GM10266 (cell line): ENCODE measurements at regions not wholly inside any gene's neighbourhood (a gene's known extent, or its start where the extent isn't known, plus 50 kb on each side); places are given as distances from the start of the nearest gene placed in this dataset.

Experiments used
- DNase-seq: peaks from one replicate; pipeline ENCODE4 v3.0.0; 2012; ENCODE audit errors: extremely low spot score
- TF ChIP-seq, protein P1 (sequence below): IDR thresholded peaks from 2 replicates; pipeline ENCODE4 v1.5.1; 2012; ENCODE audit warnings: mild to moderate bottlenecking, low read depth; ENCODE audit not compliant: control insufficient read depth, insufficient read depth; ENCODE audit errors: missing control alignments

DNA sequence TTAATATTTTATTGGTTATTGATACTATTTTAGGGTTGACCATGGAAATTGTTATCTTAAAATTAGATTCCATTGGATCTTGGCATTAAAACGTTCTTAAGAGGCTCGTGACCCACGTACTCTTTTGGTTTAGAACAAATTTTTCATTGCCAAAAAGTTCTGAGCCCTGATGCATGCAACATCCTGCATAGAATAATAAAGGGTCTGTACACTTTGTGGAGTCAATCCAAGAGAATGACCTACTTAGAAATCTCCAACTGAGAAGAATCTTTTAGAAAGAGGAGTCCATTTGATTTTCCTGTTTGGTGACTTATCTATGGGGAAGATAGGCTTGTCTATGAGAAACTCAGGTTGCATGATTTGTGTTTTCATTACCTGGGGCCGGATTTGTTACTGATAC lies 404.2 kb upstream of the RGMA start:
- TF ChIP-seq, protein P1, sequence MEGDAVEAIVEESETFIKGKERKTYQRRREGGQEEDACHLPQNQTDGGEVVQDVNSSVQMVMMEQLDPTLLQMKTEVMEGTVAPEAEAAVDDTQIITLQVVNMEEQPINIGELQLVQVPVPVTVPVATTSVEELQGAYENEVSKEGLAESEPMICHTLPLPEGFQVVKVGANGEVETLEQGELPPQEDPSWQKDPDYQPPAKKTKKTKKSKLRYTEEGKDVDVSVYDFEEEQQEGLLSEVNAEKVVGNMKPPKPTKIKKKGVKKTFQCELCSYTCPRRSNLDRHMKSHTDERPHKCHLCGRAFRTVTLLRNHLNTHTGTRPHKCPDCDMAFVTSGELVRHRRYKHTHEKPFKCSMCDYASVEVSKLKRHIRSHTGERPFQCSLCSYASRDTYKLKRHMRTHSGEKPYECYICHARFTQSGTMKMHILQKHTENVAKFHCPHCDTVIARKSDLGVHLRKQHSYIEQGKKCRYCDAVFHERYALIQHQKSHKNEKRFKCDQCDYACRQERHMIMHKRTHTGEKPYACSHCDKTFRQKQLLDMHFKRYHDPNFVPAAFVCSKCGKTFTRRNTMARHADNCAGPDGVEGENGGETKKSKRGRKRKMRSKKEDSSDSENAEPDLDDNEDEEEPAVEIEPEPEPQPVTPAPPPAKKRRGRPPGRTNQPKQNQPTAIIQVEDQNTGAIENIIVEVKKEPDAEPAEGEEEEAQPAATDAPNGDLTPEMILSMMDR, result no peak
- no peak for DNase-seq

DNA sequence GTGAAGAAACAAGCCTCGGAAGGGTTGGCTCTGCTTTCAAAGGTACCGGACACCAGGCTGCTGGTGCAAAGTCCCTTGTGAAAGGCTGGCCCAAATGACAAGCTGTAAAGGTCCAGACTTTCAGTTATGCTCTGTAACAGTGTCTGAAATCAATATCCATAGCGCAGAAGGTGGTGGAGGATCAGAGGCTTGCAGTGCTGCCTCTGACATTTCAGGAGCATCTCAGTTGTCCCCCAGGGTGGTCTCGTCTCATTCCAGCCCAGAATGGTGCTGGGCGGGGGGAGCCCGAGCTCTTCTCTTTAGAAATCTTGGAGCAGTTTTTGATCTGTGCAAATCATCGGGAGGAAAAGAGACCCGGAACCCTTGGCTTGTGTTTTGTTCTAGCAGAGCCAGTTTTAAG lies 402.3 kb upstream of the RGMA start:
- DNase-seq, result no peak
- TF ChIP-seq, protein P1, result no peak

DNA sequence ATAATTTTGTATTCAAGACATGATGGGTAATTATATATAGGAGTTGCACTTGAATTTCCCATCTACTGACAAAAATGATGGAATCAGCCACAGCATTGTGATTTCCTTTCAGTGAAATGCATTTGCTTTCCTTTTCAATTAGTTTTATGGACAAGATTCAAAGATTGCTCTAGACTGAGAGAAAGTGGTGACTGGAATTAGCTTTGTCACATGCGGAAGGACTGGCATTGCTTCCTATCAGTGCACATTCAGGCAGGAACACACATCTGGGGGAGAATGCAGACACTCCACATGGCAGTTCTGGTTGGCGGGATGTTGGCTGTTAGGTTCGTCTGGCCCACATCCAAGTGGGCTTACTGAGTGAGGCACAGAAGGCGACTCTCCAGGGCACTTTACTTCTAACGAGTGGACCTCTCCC lies 399.3 kb upstream of the RGMA start:
- no peak for DNase-seq
- TF ChIP-seq, protein P1, result no peak

DNA sequence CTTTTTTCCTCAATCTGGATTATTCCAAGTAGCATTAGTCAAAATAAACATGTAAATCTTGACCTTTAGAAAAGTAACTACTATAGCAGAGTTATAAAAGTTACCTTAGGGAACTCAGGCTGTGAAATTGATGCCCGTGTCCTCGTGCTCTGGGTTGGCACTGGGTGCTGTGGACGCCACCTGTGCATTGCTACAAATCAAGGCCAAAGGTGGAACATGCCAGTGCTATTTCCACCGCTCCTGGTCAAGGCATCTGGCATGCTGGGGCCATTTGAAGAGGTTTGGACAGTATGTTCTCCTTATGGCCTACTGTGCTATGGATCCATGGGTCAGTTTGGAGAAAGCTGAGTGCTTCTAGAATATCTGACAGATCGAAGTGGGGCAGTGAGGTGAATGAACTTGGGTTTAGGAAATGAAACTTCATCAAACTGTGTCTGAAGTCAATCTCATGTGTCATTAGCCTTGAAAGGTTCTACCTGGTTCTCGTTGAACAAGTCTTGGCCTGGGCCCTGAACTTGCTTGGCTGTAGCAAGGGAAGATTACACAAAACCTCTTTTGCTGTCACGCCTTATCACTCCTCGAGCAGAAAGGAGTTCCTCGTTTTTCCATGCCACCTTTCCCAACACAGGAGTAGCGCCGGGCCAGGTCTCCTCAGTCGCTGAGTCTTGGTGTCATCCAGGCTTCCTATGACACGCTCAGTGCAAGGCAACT lies 397.6 kb upstream of the RGMA start:
- TF ChIP-seq, protein P1, result no peak
- DNase-seq, result no peak

DNA sequence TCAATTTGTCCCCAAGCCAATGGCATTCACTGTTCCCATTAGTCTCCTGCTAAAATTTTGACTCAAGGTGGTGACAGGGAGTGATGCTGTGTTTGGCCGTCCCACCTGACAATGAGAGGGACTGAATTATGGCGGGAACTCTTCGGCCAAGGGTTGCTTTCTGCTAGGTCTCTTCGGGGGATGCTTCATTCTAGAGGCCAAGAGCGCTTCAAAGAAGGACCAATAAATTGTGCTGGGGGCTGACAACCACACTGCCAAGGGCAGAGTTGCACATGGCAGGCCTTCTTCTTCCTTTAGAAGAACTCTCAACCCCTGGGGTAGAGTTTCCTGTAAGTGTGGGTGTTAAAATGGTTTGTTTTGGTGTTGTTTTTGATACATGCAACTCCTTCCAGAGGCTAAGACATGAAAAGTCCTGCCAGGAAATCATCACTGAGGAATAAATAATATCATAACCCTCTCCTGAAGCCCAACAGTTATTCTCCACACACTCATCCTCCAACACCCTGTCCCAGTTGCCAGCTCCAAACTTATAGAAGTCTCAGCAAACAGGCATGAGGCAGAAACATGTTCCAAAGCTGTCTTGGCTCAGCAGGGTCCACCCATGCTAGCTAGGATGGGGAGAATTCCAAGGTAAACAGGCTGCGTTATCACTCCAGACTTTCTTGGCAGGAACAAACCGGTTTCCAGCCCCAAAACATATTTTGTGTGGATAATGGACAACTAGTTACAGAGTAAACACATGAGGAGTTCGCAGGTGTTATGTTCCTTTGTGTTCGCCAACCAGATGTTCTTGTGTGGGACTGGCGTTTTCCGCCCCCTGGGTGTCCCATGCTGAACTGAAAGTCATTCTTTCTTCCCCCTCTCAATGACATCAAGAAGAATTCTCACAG lies 396.7 kb upstream of the RGMA start:
- TF ChIP-seq, protein P1, result no peak

DNA sequence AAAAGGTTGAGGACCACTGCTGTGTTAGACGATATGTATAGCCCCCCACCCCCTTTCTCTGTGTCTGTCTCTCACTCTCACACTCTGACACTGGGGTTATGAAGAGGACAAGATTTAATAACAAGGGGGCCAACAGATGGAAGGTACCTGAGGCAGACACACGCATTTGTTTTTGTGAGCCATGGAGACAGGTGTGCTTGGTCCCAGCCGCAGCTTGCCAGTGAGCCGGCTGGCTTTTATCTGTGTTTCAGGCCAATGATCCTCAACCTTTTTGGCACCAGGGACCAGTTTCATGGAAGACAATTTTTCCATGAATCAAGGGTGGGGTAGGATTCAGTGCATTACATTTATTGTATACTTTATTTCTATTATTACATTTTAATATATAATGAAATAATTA lies 394.9 kb upstream of the RGMA start:
- DNase-seq, result no peak
- TF ChIP-seq, protein P1, result no peak

More for the DNA sequence above, 396.7 kb upstream of the RGMA start:
- no peak for DNase-seq

DNA sequence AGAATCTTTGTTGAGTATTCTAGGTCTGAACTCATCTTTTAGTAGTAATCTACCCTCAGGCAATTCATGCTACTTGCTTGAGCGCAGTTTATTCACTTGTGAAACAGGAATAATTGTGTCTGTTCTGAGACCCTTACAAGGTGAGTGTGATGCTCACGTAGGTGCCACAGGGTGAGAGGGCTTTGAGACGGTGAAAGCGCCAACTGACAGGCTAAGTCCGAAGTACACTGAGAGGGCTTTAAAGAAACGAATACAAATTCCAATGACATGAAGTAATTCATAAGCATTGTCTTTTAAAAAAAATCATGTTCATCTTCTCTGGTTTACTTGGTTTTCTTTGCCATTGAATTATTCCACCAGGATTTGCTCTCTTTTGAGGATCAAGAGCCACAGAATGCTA lies 393.7 kb upstream of the RGMA start:
- no peak for DNase-seq

More for the DNA sequence above, 393.7 kb upstream of the RGMA start:
- TF ChIP-seq, protein P1, result no peak
